Neuronal stem cell (in vitro differentiated cells): ENCODE measurements at regions not wholly inside any gene's neighbourhood (a gene's known extent, or its start where the extent isn't known, plus 50 kb on each side); places are given as distances from the start of the nearest gene placed in this dataset.

Source experiments
- DNase-seq: peaks from one replicate; pipeline ENCODE4 v3.0.0-alpha.2; 2013; ENCODE audit warnings: low spot score
- H2AFZ ChIP-seq: one replicate; pipeline ENCODE4 v1.6.1; 2013; ENCODE audit warnings: mild to moderate bottlenecking, low read length, inconsistent platforms
- H2AK5ac ChIP-seq: 2 replicates; pipeline ENCODE4 v1.6.1; 2013; ENCODE audit warnings: low read depth, mild to moderate bottlenecking, inconsistent platforms, low read length, moderate library complexity, mixed read lengths
- H2BK120ac ChIP-seq: 2 replicates; pipeline ENCODE4 v1.6.1; 2013; ENCODE audit warnings: low read depth, mild to moderate bottlenecking, inconsistent platforms, low read length, moderate library complexity, mixed read lengths
- H2BK12ac ChIP-seq: one replicate; pipeline ENCODE4 v1.6.1; 2013; ENCODE audit warnings: low read length, inconsistent platforms
- H2BK15ac ChIP-seq: 2 replicates; pipeline ENCODE4 v1.6.1; 2013; ENCODE audit warnings: mild to moderate bottlenecking, low read length, inconsistent platforms, mixed read lengths
- H2BK5ac ChIP-seq: one replicate; pipeline ENCODE4 v1.6.1; 2013; ENCODE audit warnings: inconsistent platforms, mild to moderate bottlenecking, low read length, moderate library complexity
- H3K14ac ChIP-seq: one replicate; pipeline ENCODE4 v1.6.1; 2013; ENCODE audit warnings: low read length, inconsistent platforms
- H3K18ac ChIP-seq: 2 replicates; pipeline ENCODE4 v1.6.1; 2013; ENCODE audit warnings: low read length, inconsistent platforms
- H3K23ac ChIP-seq: 2 replicates; pipeline ENCODE4 v1.6.1; 2013; ENCODE audit warnings: low read depth, mild to moderate bottlenecking, mixed read lengths, low read length, inconsistent platforms; ENCODE audit not compliant: poor library complexity
- H3K27ac ChIP-seq: replicated peaks from 3 replicates; pipeline ENCODE4 v1.5.1; 2013; ENCODE audit warnings: low read length, inconsistent platforms
- H3K27me3 ChIP-seq, 3 experiments: 2 replicates each; pipeline ENCODE4 v1.6.1; 2013; ENCODE audit warnings: low read length in 3 of 3, mild to moderate bottlenecking in 2 of 3, inconsistent platforms in 1 of 3, low read depth in 1 of 3, mixed read lengths in 1 of 3, moderate library complexity in 1 of 3; ENCODE audit not compliant: control insufficient read depth in 3 of 3, insufficient read depth in 3 of 3
- H3K36me3 ChIP-seq, 2 donors: replicated peaks in 1 of 2; 2 replicates each; pipeline ENCODE4 v1.6.1; 2013; ENCODE audit warnings: low read length in 2 of 2; ENCODE audit not compliant: control insufficient read depth in 2 of 2, insufficient read depth in 2 of 2
- H3K4ac ChIP-seq: 2 replicates; pipeline ENCODE4 v1.6.1; 2013; ENCODE audit warnings: inconsistent platforms, mild to moderate bottlenecking, low read length, moderate library complexity
- H3K4me1 ChIP-seq, 2 donors: 1 replicate in 1 of 2; 2 replicates in 1 of 2; pipeline ENCODE4 v1.6.1; 2013; ENCODE audit warnings: low read length in 2 of 2, low read depth in 1 of 2; ENCODE audit not compliant: control insufficient read depth in 2 of 2, insufficient read depth in 1 of 2
- H3K4me2 ChIP-seq: one replicate; pipeline ENCODE4 v1.6.1; 2013; ENCODE audit warnings: mild to moderate bottlenecking, low read length, inconsistent platforms; ENCODE audit not compliant: insufficient read depth, poor library complexity, severe bottlenecking
- H3K4me3 ChIP-seq, 2 donors: 2 replicates each; pipeline ENCODE4 v1.5.1; 2013; ENCODE audit warnings: low read length in 2 of 2, mild to moderate bottlenecking in 2 of 2, inconsistent platforms in 1 of 2, moderate library complexity in 1 of 2
- H3K79me1 ChIP-seq: one replicate; pipeline ENCODE4 v1.6.1; 2013; ENCODE audit warnings: low read depth, mild to moderate bottlenecking, inconsistent platforms, low read length, moderate library complexity
- H3K9ac ChIP-seq: one replicate; pipeline ENCODE4 v1.6.1; 2013; ENCODE audit warnings: mild to moderate bottlenecking, low read depth, low read length, inconsistent platforms; ENCODE audit not compliant: poor library complexity
- H3K9me3 ChIP-seq, 2 donors: replicated peaks in 1 of 2; 2 replicates each; pipeline versions ENCODE3 to v1.6.1; 2013; ENCODE audit warnings: low read length in 2 of 2, mild to moderate bottlenecking in 2 of 2, inconsistent platforms in 1 of 2, low read depth in 1 of 2, mixed read lengths in 1 of 2, moderate library complexity in 1 of 2; ENCODE audit not compliant: control insufficient read depth in 2 of 2, insufficient read depth in 1 of 2
- H4K8ac ChIP-seq: one replicate; pipeline ENCODE4 v1.6.1; 2013; ENCODE audit warnings: low read depth, mild to moderate bottlenecking, inconsistent platforms, low read length, moderate library complexity
- H4K91ac ChIP-seq: one replicate; pipeline ENCODE4 v1.6.1; 2013; ENCODE audit warnings: low read length, low read depth, mild to moderate bottlenecking, inconsistent platforms; ENCODE audit not compliant: poor library complexity
- WGBS, 2 donors: extraction: QIAGEN DNeasy Blood & Tissue Kit; methylation state at CpG; one replicate each; pipeline ENCODE4 v1.1.7; 2013; ENCODE audit warnings: missing lambda C conversion rate in 2 of 2, mixed read lengths in 1 of 2; ENCODE audit not compliant: insufficient read length in 2 of 2, insufficient replicate concordance in 1 of 2; ENCODE audit errors: extremely low coverage in 2 of 2; 5-methylcytosine and 5-hydroxymethylcytosine counted together

DNA sequence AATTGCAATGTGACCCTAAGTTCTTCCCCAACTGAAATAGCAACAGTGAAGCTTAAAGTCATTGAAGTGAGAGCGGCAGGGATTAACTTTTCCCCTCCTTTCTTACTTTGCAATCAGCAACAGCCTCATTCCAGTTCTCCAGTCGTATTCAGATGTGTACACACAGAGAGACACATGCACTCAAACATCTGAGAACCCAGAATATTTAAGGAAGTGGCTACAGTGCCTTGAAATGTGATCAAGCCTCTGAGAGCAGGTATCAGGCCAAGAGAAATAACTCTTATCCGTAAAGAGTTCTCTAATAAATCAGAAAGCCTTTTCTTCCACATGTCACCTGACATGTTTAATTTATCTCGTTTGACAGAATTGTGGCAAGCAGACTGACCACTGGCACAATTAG lies 388.9 kb upstream of the NPVF start:
- H3K4me1 ChIP-seq = peaks cover 0 to 1% of the 10 kb centered on the region in 2 donors
- H4K8ac ChIP-seq = no peak overlapping the region
- H3K27me3 ChIP-seq = no peaks in the 10 kb centered on the region
- no peak overlapping the region for H2BK5ac ChIP-seq
- H3K14ac ChIP-seq = no peak overlapping the region
- H4K91ac ChIP-seq = no peak overlapping the region
- no peak overlapping the region for H2BK15ac ChIP-seq
- no peaks in the 10 kb centered on the region for H3K79me1 ChIP-seq
- WGBS, 2 donors = no CpG with 5 or more reads among the region's 4 CpGs
- H3K4me2 ChIP-seq = no peak overlapping the region
- H2BK12ac ChIP-seq = no peak overlapping the region
- no peak overlapping the region for H2BK120ac ChIP-seq
- H3K36me3 ChIP-seq = no peaks in the 10 kb centered on the region
- no peak overlapping the region for H3K23ac ChIP-seq
- no peak overlapping the region for H3K18ac ChIP-seq
- H3K4ac ChIP-seq = no peak overlapping the region
- no peak for DNase-seq
- H3K4me3 ChIP-seq = no peak overlapping the region
- H3K27ac ChIP-seq = no peak overlapping the region
- H2AFZ ChIP-seq = peak overlapping the region; percentile 30
- no peak overlapping the region for H3K9ac ChIP-seq
- peaks cover 0 to 17% of the 10 kb centered on the region in 2 donors for H3K9me3 ChIP-seq
- no peak overlapping the region for H2AK5ac ChIP-seq

DNA sequence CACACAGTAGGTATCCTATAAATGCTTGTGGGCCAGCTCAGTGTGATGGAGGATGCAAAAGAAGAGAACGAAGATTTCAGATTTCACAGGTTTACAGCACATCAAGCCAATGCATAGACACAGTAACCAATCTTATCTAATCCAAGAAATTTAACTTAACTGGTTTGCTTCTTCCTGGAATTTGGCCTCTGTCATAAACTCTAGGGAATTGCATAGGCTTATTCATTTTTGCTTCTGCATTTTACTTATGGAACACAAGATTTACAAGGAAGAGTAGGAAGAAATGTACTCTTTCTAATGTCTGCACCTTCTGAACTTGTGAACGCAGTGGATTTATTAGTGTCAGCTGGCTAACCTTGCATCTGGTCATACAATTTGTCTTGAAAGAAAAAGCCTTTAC lies 389.4 kb upstream of the NPVF start:
- WGBS, 2 donors = no CpG with 5 or more reads among the region's 2 CpGs

DNA sequence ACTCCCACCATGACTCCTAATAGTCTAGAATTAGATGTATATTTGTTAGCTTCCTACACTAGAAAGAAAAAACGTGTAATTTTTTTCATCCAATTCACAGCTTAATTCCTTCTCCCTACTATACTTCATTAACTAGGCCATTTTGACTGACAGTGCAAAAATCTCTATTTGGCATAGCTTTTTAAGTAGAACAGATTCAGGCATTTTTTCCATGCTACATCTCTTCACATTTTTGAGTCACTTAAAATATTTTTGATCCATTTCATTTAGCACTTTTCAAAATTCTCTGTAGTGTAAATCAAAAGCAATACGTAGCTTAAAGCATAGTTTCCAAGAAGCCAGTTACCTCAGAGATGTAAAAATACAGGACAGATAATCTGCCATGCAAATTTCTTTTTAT lies 391.1 kb upstream of the NPVF start:
- Histone ChIP-seq H2BK5ac (no peak overlapping the region), H3K36me3 (no peaks in the 10 kb centered on the region), H2BK15ac (no peak overlapping the region), H2AK5ac (no peak overlapping the region), H3K27me3 (no peaks in the 10 kb centered on the region), H4K91ac (no peak overlapping the region), H3K79me1 (no peaks in the 10 kb centered on the region), H3K4me3 (no peak overlapping the region), H3K9ac (no peak overlapping the region), H3K14ac (no peak overlapping the region), H3K9me3 (peaks cover 0 to 6% of the 10 kb centered on the region in 2 donors), H3K18ac (no peak overlapping the region), H3K4me2 (no peak overlapping the region), H2BK120ac (no peak overlapping the region), H2BK12ac (no peak overlapping the region), H4K8ac (no peak overlapping the region), H3K4me1 (peaks cover 0 to 1% of the 10 kb centered on the region in 2 donors), H2AFZ (peak overlapping the region; percentile 75), H3K27ac (no peak overlapping the region), H3K23ac (no peak overlapping the region), H3K4ac (no peak overlapping the region)
- WGBS, 2 donors = no CpG with 5 or more reads among the region's 2 CpGs
- DNase-seq = no peak

More for the DNA sequence above, 389.4 kb upstream of the NPVF start:
- no peaks in the 10 kb centered on the region for H3K27me3 ChIP-seq
- no peak overlapping the region for H2AFZ ChIP-seq
- DNase-seq = no peak
- peaks cover 0 to 1% of the 10 kb centered on the region in 2 donors for H3K4me1 ChIP-seq
- H3K9ac ChIP-seq = no peak overlapping the region
- H3K18ac ChIP-seq = no peak overlapping the region
- no peak overlapping the region for H2BK15ac ChIP-seq
- H3K79me1 ChIP-seq = no peaks in the 10 kb centered on the region
- H3K4me3 ChIP-seq = no peak overlapping the region
- H2BK5ac ChIP-seq = no peak overlapping the region
- no peak overlapping the region for H2BK12ac ChIP-seq
- H3K23ac ChIP-seq = no peak overlapping the region
- H4K91ac ChIP-seq = no peak overlapping the region
- H2BK120ac ChIP-seq = no peak overlapping the region
- no peak overlapping the region for H3K14ac ChIP-seq
- H3K9me3 ChIP-seq = peaks cover 0 to 12% of the 10 kb centered on the region in 2 donors
- no peak overlapping the region for H3K27ac ChIP-seq
- H3K36me3 ChIP-seq = no peaks in the 10 kb centered on the region
- no peak overlapping the region for H3K4ac ChIP-seq
- no peak overlapping the region for H2AK5ac ChIP-seq
- H3K4me2 ChIP-seq = no peak overlapping the region
- H4K8ac ChIP-seq = no peak overlapping the region

DNA sequence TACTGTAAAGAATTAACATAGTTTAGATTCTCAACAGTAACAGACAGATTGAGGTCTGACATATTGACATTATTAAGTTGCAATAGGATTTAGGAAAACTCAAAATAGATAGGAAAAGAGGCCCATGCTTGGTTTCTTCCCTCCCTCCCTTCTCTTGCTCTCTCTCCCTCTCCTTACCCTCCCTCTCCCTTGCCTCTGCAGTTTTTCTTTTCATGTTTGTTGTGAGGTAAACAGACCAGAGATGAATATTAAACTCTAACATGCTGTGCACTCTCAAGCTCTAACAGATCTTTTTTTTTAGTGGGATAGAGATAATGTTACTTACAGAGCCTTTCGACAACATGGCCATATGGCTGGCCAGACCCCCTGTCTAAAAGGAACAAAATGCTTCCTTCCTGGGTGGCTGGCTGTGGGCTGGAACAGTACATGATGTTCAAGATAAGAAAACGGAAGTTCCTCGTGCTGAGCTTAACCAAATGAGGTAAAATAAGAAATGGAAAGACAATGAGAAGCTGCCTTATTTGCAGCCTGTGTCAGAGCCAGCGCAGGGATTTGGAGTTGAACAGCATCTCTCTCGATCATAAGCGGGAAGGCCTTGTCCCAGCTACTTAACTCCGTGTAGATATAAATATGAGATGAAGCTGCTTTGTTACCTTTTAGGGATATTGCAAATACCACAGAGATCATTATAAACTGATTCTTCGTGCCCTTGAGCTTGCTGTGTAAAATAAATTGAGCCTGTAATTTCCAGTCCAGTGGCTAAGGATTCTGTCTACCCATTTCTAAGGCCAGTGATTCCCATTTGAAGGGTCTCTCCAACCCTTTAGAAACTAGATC lies 391.9 kb upstream of the NPVF start:
- Histone ChIP-seq H3K27ac (no peak overlapping the region), H3K4ac (no peak overlapping the region), H3K4me2 (no peak overlapping the region), H3K27me3 (no peaks in the 10 kb centered on the region), H3K4me1 (peaks cover 0 to 1% of the 10 kb centered on the region in 2 donors), H4K8ac (no peak overlapping the region), H2AFZ (peak overlapping the region; percentile 75), H2BK5ac (no peak overlapping the region), H3K18ac (no peak overlapping the region), H3K9ac (no peak overlapping the region), H3K79me1 (no peaks in the 10 kb centered on the region), H2BK15ac (no peak overlapping the region), H3K4me3 (no peak overlapping the region), H3K14ac (no peak overlapping the region), H3K36me3 (no peaks in the 10 kb centered on the region), H4K91ac (no peak overlapping the region), H3K23ac (no peak overlapping the region), H2BK12ac (no peak overlapping the region), H2AK5ac (no peak overlapping the region), H2BK120ac (no peak overlapping the region), H3K9me3 (peaks cover 0 to 6% of the 10 kb centered on the region in 2 donors)
- DNase-seq = no peak
- WGBS, 2 donors = no CpG with 5 or more reads among the region's 8 CpGs
